ENCODE measurements at regions not wholly inside any gene's neighbourhood (a gene's known extent, or its start where the extent isn't known, plus 50 kb on each side); places are given as distances from the start of the nearest gene placed in this dataset.
"Not testable (repeated sequence)": the region's sequence is repeated elsewhere in the genome, so short reads cannot be mapped to it uniquely, and the experiment has no call there.

GRCh38 chr10:63681993-63682697 is 160.9 kb downstream of the REEP3 start:
- no peak for ATAC-seq
- intact Hi-C loops (cut with micrococcal nuclease; ENCODE audit: unreplicated experiment): no loop called here
- H3K79me2 ChIP-seq (ENCODE audit: insufficient read depth, low read length): no peaks in the 10 kb centered on the region
- H3K4me1 ChIP-seq (ENCODE audit: insufficient read depth, low read length): no peaks in the 10 kb centered on the region
- in situ Hi-C loops (cut with HindIII; ENCODE audit: extremely low pct_ligation_motif_present, low pct_unique_long_range_greater_than_20kb): no loop called here
- H3K4me3 ChIP-seq (replicated peaks in 1 of 3; ENCODE audit: insufficient read depth in 1 of 3, low read depth in 2 of 3, low read length in 3 of 3): no peak overlapping the region
- POLR2A ChIA-PET: no interaction called here
- no peaks in the 10 kb centered on the region for H3K9me3 ChIP-seq (ENCODE audit: low read length)
- CTCF ChIA-PET (ENCODE audit: low intra/inter-chr PET ratio, low total read pairs): no interaction called here
- no peak overlapping the region for H3K27ac ChIP-seq (ENCODE audit: extremely low read length, insufficient read depth, low read length)
- H3K36me3 ChIP-seq (replicated peaks in 1 of 2; ENCODE audit: control insufficient read depth in 1 of 2, insufficient read depth in 2 of 2, low read length in 2 of 2): no peaks in the 10 kb centered on the region
- no TSS peak for BruUV-seq (replicated peaks)
- H3K4me2 ChIP-seq (ENCODE audit: low read depth, low read length): no peak overlapping the region
- FAIRE-seq: no peak
- DNase-seq (ENCODE audit: low spot score): no peak
- 0 out of 2 replicates have a peak, but pooled peaks have one; percentile 14 for TF ChIP-seq CEBPB (IDR thresholded peaks at IDR 0.05; ENCODE audit: borderline replicate concordance, low read depth, low read length)
- TF ChIP-seq CC2D1A (CRISPR knock-in tag; IDR thresholded peaks at IDR 0.05): no peak
- H4K20me1 ChIP-seq (ENCODE audit: insufficient read depth, low read length): no peaks in the 10 kb centered on the region
- 53% methylated on average over 4 of the region's 4 CpGs for WGBS (ENCODE audit: low lambda C conversion rate)
- no peaks in the 10 kb centered on the region for H3K27me3 ChIP-seq (ENCODE audit: control insufficient read depth in 1 of 2, insufficient read depth in 2 of 2, low read length in 2 of 2)
- no peak overlapping the region for H3K9ac ChIP-seq (ENCODE audit: insufficient read depth, low read depth, low read length)
- no peak overlapping the region for H2AFZ ChIP-seq (ENCODE audit: low read length)

- H3K4me2 ChIP-seq (ENCODE audit: low read depth, low read length); H3K36me3 ChIP-seq (replicated peaks in 1 of 2; ENCODE audit: control insufficient read depth in 1 of 2, insufficient read depth in 2 of 2, low read length in 2 of 2); POLR2A ChIA-PET; H3K9me3 ChIP-seq (ENCODE audit: low read length); H4K20me1 ChIP-seq (ENCODE audit: insufficient read depth, low read length); CTCF ChIA-PET (ENCODE audit: low intra/inter-chr PET ratio, low total read pairs); H3K27me3 ChIP-seq (ENCODE audit: control insufficient read depth in 1 of 2, insufficient read depth in 2 of 2, low read length in 2 of 2); H3K4me1 ChIP-seq (ENCODE audit: insufficient read depth, low read length); in situ Hi-C loops (cut with HindIII; ENCODE audit: extremely low pct_ligation_motif_present, low pct_unique_long_range_greater_than_20kb); BruUV-seq (replicated peaks); H3K79me2 ChIP-seq (ENCODE audit: insufficient read depth, low read length); DNase-seq (ENCODE audit: low spot score); H3K27ac ChIP-seq (ENCODE audit: extremely low read length, insufficient read depth, low read length); H2AFZ ChIP-seq (ENCODE audit: low read length); H3K9ac ChIP-seq (ENCODE audit: insufficient read depth, low read depth, low read length); intact Hi-C loops (cut with micrococcal nuclease; ENCODE audit: unreplicated experiment); H3K4me3 ChIP-seq (replicated peaks in 1 of 3; ENCODE audit: insufficient read depth in 1 of 3, low read depth in 2 of 3, low read length in 3 of 3); ATAC-seq; FAIRE-seq: not testable (repeated sequence)
- WGBS (ENCODE audit: low lambda C conversion rate): 58% methylated on average over 3 of the region's 3 CpGs
Observed at GRCh38 chr10:63682698-63683052, 161.5 kb downstream of the REEP3 start.

All from HepG2 (cell line).